Ascending aorta (tissue), 2 donors: ENCODE measurements at regions not wholly inside any gene's neighbourhood (a gene's known extent, or its start where the extent isn't known, plus 50 kb on each side); places are given as distances from the start of the nearest gene placed in this dataset.

ENCODE experiments used
- DNase-seq, 2 donors: peaks; one replicate each; pipeline ENCODE4 v3.0.0-alpha.2; 2019; ENCODE audit warnings: low spot score in 2 of 2
- H3K27ac ChIP-seq, 2 donors: fragments of 200-600 bp; sonication (generic); one replicate each; pipeline ENCODE4 v1.5.1; 2016 to 2017; ENCODE audit warnings: mild to moderate bottlenecking in 1 of 2
- H3K27me3 ChIP-seq: fragments of 200-600 bp; sonication (generic); one replicate; pipeline ENCODE4 v1.5.1; 2017
- H3K36me3 ChIP-seq, 2 donors: fragments of 200-600 bp; sonication (generic); one replicate each; pipeline ENCODE4 v1.5.1; 2016
- H3K4me1 ChIP-seq, 2 donors: fragments of 200-600 bp; sonication (generic); one replicate each; pipeline ENCODE4 v1.5.1; 2016 to 2017; ENCODE audit warnings: mild to moderate bottlenecking in 1 of 2
- H3K4me3 ChIP-seq, 2 donors: fragments of 200-600 bp; sonication (generic); one replicate each; pipeline ENCODE4 v1.5.1; 2016 to 2017; ENCODE audit warnings: mild to moderate bottlenecking in 1 of 2
- H3K9me3 ChIP-seq, 2 donors: fragments of 200-600 bp; sonication (generic); one replicate each; pipeline ENCODE4 v1.5.1; 2016
- CTCF ChIP-seq, 3 experiments: fragments of 200-600 bp in 2 of 3; fragments of 450-650 bp in 1 of 3; sonication (generic) in 2 of 3; IDR thresholded peaks; one replicate each; pipeline ENCODE4 v1.5.1; 2016 to 2019; ENCODE audit warnings: antibody characterized with exemption in 3 of 3, mild to moderate bottlenecking in 1 of 3, moderate library complexity in 1 of 3
- intact Hi-C: fragments of 100-400 bp; cut with DNase I; formaldehyde crosslinking; loops from one replicate; pipeline ENCODE4 v1.15.1; 2023

GRCh38 chr22:48745842-48746788 is 1081.6 kb downstream of the BRD1 start:
- no peak for TF ChIP-seq CTCF (IDR thresholded peaks at IDR 0.05)
- peak; percentile 5 to 50 for DNase-seq
- Histone ChIP-seq H3K4me3 (no peak overlapping the region), H3K4me1 (no peaks in the 10 kb centered on the region), H3K36me3 (peaks cover 9 to 13% of the 10 kb centered on the region in 2 donors), H3K27me3 (no peaks in the 10 kb centered on the region), H3K9me3 (peaks cover 0 to 16% of the 10 kb centered on the region in 2 donors), H3K27ac (no peak overlapping the region)
- intact Hi-C loops, result loop anchor here (10.0 kb wide), 1 partner anchor 49 kb away; no protein-coding TSS in a partner anchor

GRCh38 chr22:48744967-48745841 is 1082.5 kb downstream of the BRD1 start:
- H3K9me3 ChIP-seq, result peaks cover 0 to 19% of the 10 kb centered on the region in 2 donors
- DNase-seq, result peak; percentile 5 to 51
- H3K4me1 ChIP-seq, result no peaks in the 10 kb centered on the region
- intact Hi-C loops, result loop anchor here (10.0 kb wide), 1 partner anchor 50 kb away; no protein-coding TSS in a partner anchor
- no peaks in the 10 kb centered on the region for H3K27me3 ChIP-seq
- no peak overlapping the region for H3K27ac ChIP-seq
- no peak for TF ChIP-seq CTCF (IDR thresholded peaks at IDR 0.05)
- no peak overlapping the region for H3K4me3 ChIP-seq
- H3K36me3 ChIP-seq, result peaks cover 6 to 11% of the 10 kb centered on the region in 2 donors

- intact Hi-C loops, result loop anchor here (10.0 kb wide), 1 partner anchor 51 kb away; no protein-coding TSS in a partner anchor
- Histone ChIP-seq H3K27ac (no peak overlapping the region), H3K4me1 (no peaks in the 10 kb centered on the region), H3K4me3 (no peak overlapping the region), H3K9me3 (peaks cover 0 to 19% of the 10 kb centered on the region in 2 donors), H3K27me3 (no peaks in the 10 kb centered on the region), H3K36me3 (peaks cover 0 to 2% of the 10 kb centered on the region in 2 donors)
- no peak for TF ChIP-seq CTCF (IDR thresholded peaks at IDR 0.05)
- peak in 1 of 2 donors; percentile 46 for DNase-seq
Measured at GRCh38 chr22:48744283-48744641, 1083.4 kb downstream of the BRD1 start.

- intact Hi-C loops, result loop anchor here (10.0 kb wide), 1 partner anchor 51 kb away; no protein-coding TSS in a partner anchor
- no peak overlapping the region for H3K27ac ChIP-seq
- peak; percentile 4 to 53 for DNase-seq
- H3K4me1 ChIP-seq, result no peaks in the 10 kb centered on the region
- peaks cover 0 to under 1% of the 10 kb centered on the region in 2 donors for H3K36me3 ChIP-seq
- TF ChIP-seq CTCF (IDR thresholded peaks at IDR 0.05), result no peak
- no peaks in the 10 kb centered on the region for H3K27me3 ChIP-seq
- H3K9me3 ChIP-seq, result peaks cover 0 to 19% of the 10 kb centered on the region in 2 donors
- H3K4me3 ChIP-seq, result no peak overlapping the region
Measured at GRCh38 chr22:48743601-48744282, 1083.9 kb downstream of the BRD1 start.
